Stomach smooth muscle (tissue), 2 donors: ENCODE measurements at regions not wholly inside any gene's neighbourhood (a gene's known extent, or its start where the extent isn't known, plus 50 kb on each side); places are given as distances from the start of the nearest gene placed in this dataset.

Experiments used
- H3K27ac ChIP-seq: one replicate; pipeline ENCODE4 v1.7.0; 2013; ENCODE audit warnings: mild to moderate bottlenecking, low read length, inconsistent platforms
- H3K27me3 ChIP-seq, 2 donors: one replicate each; pipeline ENCODE4 v1.7.0; 2013; ENCODE audit warnings: low read length in 2 of 2; ENCODE audit not compliant: insufficient read depth in 2 of 2, control insufficient read depth in 1 of 2
- H3K36me3 ChIP-seq, 2 donors: one replicate each; pipeline ENCODE4 v1.7.0; 2013; ENCODE audit warnings: low read length in 2 of 2; ENCODE audit not compliant: control insufficient read depth in 2 of 2, insufficient read depth in 2 of 2
- H3K4me1 ChIP-seq: one replicate; pipeline ENCODE4 v1.7.0; 2013; ENCODE audit warnings: low read length; ENCODE audit not compliant: control insufficient read depth, insufficient read depth
- H3K4me3 ChIP-seq, 2 donors: one replicate each; pipeline ENCODE4 v1.7.0; 2013; ENCODE audit warnings: low read length in 2 of 2
- H3K9ac ChIP-seq, 2 donors: one replicate each; pipeline ENCODE4 v1.7.0; 2013; ENCODE audit warnings: low read length in 2 of 2, mild to moderate bottlenecking in 1 of 2
- H3K9me3 ChIP-seq, 2 donors: one replicate each; pipeline ENCODE4 v1.7.0; 2013; ENCODE audit warnings: low read length in 2 of 2; ENCODE audit not compliant: control insufficient read depth in 2 of 2
- donor health status: healthy.
- donor health status: Pancreatic carcinoma.

DNA sequence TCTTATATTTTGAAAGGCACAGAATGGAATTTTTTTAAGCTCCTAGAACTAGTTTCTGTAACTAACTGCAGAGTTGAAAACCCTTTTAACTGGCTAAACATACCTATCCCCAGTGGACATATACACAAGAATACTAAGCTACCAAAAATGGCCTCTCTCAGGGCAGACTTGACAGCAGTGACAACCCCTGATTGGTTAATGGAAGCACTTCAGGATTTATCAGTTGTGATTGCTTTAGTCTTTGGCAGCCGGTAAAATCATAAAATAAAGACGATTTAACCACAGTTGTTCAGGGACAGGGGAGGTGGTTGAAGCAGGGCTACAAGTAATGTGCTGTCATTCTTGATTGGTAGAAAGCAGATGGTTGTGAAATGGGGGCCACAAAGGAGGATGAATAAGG is 452.0 kb upstream of the SOX9 start:
- Histone ChIP-seq H3K9me3 (peaks cover 0 to 2% of the 10 kb centered on the region in 2 donors), H3K27ac (no peak overlapping the region), H3K9ac (no peak overlapping the region), H3K4me1 (no peaks in the 10 kb centered on the region), H3K36me3 (no peaks in the 10 kb centered on the region), H3K27me3 (no peaks in the 10 kb centered on the region), H3K4me3 (no peak overlapping the region)

GRCh38 chr17:71677439-71677838 is 443.4 kb upstream of the SOX9 start:
- H3K4me3 ChIP-seq = no peak overlapping the region
- H3K36me3 ChIP-seq = no peaks in the 10 kb centered on the region
- H3K9ac ChIP-seq = no peak overlapping the region
- no peaks in the 10 kb centered on the region for H3K4me1 ChIP-seq
- H3K27me3 ChIP-seq = no peaks in the 10 kb centered on the region
- no peak overlapping the region for H3K27ac ChIP-seq
- H3K9me3 ChIP-seq = no peaks in the 10 kb centered on the region

DNA sequence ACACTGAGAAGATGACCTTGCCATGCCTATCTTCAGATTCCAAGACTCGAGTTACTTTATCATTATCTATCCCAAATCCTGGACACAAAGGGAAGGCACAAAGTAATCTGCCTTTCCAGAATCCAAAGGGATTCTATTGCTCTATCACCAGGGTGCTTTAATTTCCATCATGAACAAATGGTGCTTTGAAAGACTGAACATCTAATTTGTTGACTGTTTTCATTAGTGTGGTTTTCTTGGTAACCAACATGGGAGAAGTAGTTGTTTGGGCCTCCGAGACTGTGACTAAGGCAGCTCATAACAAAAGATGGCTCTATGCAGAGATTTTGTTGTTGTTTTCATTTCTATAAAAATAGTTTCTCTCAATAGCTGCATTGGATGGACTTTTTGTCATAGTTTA is 441.0 kb upstream of the SOX9 start:
- H3K4me3 ChIP-seq = no peak overlapping the region
- H3K36me3 ChIP-seq = no peaks in the 10 kb centered on the region
- H3K9ac ChIP-seq = no peak overlapping the region
- H3K27me3 ChIP-seq = no peaks in the 10 kb centered on the region
- no peaks in the 10 kb centered on the region for H3K9me3 ChIP-seq
- H3K27ac ChIP-seq = no peak overlapping the region
- no peaks in the 10 kb centered on the region for H3K4me1 ChIP-seq

DNA sequence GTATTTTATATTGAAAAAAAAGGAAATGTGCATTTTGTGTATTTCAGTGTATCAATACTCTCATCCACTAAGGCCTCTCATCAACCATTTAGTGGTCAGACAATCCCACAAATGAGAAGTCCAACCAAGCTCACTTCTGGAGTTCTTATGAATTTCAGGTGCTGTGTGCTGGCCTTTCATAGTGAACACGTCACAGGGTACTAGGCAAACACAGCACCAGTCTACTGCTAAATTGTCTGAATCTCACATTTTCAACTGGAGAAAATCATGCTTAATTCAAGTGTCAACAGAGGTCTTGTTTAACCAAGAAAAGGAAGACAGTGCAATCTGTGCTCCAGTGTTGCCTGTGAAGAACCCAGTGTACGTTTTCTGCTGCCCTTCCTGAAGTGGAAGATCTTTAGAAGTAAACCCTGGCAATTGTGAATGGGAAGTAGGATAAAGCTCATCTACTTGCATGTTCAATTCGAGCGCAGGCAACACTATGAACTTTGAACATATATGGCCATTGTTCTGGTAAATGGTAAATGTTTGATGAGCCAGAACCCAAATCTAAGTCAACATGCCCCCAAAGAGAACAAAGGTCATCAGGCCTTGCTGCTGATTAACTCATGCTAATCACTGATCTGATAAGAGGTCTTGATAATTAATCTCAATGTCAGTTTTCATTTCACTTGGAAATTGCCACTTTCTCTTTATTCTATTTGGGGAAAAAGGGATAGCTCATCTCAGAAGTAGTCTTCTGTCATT is 439.2 kb upstream of the SOX9 start:
- Histone ChIP-seq H3K9ac (no peak overlapping the region), H3K4me3 (no peak overlapping the region), H3K9me3 (no peaks in the 10 kb centered on the region), H3K4me1 (no peaks in the 10 kb centered on the region), H3K27me3 (no peaks in the 10 kb centered on the region), H3K36me3 (no peaks in the 10 kb centered on the region), H3K27ac (no peak overlapping the region)

GRCh38 chr17:71682174-71682494 is 438.7 kb upstream of the SOX9 start:
- H3K9ac ChIP-seq = no peak overlapping the region
- H3K27me3 ChIP-seq = no peaks in the 10 kb centered on the region
- H3K27ac ChIP-seq = no peak overlapping the region
- H3K4me3 ChIP-seq = no peak overlapping the region
- no peaks in the 10 kb centered on the region for H3K36me3 ChIP-seq
- H3K9me3 ChIP-seq = no peaks in the 10 kb centered on the region
- no peaks in the 10 kb centered on the region for H3K4me1 ChIP-seq

DNA sequence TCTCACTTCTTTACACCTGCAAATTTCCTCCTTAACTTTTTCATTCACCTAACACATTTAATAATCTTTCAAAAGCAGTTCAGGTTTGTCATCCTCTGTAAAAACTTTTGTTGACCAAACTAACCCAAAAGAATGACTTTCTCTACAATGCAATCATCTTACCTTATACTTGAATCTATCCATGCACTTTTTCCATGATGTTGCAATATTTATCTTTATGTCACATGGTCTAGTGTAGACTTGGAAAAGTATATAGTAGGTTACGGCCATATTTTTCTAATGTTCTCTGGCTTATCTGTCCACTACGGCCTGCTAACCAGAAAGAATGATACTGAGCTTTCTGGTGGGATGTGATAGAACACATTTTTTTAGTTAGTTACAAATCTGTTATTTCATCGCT is 431.0 kb upstream of the SOX9 start:
- H3K27me3 ChIP-seq = no peaks in the 10 kb centered on the region
- H3K9ac ChIP-seq = no peak overlapping the region
- H3K36me3 ChIP-seq = no peaks in the 10 kb centered on the region
- no peak overlapping the region for H3K27ac ChIP-seq
- H3K4me3 ChIP-seq = no peak overlapping the region
- no peaks in the 10 kb centered on the region for H3K9me3 ChIP-seq
- no peaks in the 10 kb centered on the region for H3K4me1 ChIP-seq

DNA sequence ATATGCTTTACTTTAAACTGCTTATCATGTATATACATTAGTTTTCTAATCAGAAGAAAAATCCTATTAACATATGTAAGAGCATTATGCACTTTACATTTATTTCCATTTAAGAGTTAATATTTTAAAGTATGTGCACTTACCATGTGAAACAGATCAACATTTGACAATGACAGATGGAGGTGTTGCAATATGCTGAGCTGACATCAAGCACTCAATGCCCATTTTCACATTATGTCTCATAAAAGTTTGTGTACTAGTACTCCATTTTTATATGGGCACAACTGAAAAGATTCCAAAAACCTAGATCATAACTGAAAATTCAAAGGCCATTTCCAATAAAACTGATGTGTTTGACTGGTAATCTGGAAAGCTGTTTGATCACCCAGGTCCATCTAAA is 420.9 kb upstream of the SOX9 start:
- Histone ChIP-seq H3K36me3 (no peaks in the 10 kb centered on the region), H3K27ac (no peak overlapping the region), H3K27me3 (no peaks in the 10 kb centered on the region), H3K9me3 (no peaks in the 10 kb centered on the region), H3K9ac (no peak overlapping the region), H3K4me3 (no peak overlapping the region), H3K4me1 (no peaks in the 10 kb centered on the region)

DNA sequence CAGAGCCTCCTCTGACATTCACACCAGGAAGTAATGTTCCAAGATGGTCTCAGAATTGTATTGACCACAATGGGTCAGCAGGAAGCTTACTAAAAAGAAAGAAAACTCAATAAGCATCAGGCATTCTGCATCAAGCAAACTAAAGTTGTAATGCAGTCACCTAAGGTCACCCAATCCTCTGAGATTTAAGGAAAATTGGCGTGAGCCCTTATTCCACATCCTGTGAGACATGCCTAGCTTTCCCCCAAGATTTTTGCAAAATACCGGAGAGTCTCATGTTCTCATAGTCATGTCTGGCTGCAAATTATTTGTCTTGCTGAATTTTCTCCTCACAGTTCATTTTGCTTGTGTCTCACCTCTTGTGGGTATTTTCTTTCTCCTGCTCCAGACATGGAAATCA is 417.1 kb upstream of the SOX9 start:
- Histone ChIP-seq H3K4me3 (no peak overlapping the region), H3K9me3 (no peaks in the 10 kb centered on the region), H3K9ac (no peak overlapping the region), H3K27ac (no peak overlapping the region), H3K4me1 (no peaks in the 10 kb centered on the region), H3K27me3 (no peaks in the 10 kb centered on the region), H3K36me3 (no peaks in the 10 kb centered on the region)

DNA sequence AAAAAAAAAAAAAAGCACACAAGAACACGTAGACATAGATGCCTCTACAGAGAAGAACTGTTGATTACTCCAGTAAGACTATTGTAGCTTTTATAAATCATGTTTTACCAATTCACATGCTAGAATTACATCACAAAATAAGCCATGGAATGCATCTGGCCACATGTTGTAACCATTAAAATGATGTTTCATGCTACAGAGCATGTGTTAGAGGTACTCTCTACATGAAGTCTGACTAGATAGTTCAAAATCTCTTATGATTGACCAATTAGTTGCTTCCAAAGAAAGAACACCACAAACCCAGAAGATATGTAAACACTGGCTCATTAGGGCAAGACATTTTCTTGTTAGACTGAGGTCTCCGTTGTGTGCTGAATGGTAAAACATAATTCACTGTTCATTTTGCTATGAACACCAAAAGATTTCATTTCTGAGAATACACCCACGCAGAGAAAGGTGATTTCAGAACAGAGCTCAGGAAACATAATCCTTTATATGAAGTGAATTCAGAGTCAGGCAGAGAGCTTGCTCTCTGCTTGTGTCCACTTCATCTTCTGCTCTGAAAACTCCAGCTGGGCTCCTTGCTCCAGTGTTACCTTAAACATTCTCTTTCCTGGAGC is 411.4 kb upstream of the SOX9 start:
- Histone ChIP-seq H3K4me1 (no peaks in the 10 kb centered on the region), H3K27ac (no peak overlapping the region), H3K9me3 (no peaks in the 10 kb centered on the region), H3K27me3 (no peaks in the 10 kb centered on the region), H3K9ac (no peak overlapping the region), H3K36me3 (no peaks in the 10 kb centered on the region), H3K4me3 (no peak overlapping the region)

DNA sequence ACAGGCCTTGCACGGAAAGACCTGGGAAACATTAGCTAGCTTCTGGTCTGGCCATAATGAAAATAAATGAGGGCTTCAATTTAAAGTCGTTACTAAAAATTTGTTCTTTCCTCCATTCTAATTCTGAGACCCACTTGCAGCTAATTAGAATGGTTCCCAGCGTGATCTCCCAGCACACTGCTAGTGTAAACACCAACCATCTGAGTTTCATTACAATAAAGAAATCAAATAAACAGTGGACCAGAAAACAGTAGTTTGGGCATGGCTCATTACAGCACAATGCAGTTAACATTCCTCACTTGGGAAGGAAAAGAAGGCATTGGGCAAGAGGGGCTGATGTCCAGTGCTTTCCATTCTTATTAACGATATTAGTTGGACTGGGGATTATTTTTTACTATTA is 410.9 kb upstream of the SOX9 start:
- no peaks in the 10 kb centered on the region for H3K27me3 ChIP-seq
- H3K9me3 ChIP-seq = no peaks in the 10 kb centered on the region
- H3K4me1 ChIP-seq = no peaks in the 10 kb centered on the region
- no peak overlapping the region for H3K27ac ChIP-seq
- no peak overlapping the region for H3K9ac ChIP-seq
- H3K4me3 ChIP-seq = no peak overlapping the region
- H3K36me3 ChIP-seq = no peaks in the 10 kb centered on the region

GRCh38 chr17:71710816-71711215 is 410.0 kb upstream of the SOX9 start:
- Histone ChIP-seq H3K36me3 (no peaks in the 10 kb centered on the region), H3K4me1 (no peaks in the 10 kb centered on the region), H3K27ac (no peak overlapping the region), H3K27me3 (no peaks in the 10 kb centered on the region), H3K9me3 (no peaks in the 10 kb centered on the region), H3K9ac (no peak overlapping the region), H3K4me3 (no peak overlapping the region)
